Upper lobe of left lung (tissue), 4 donors: ENCODE measurements at regions not wholly inside any gene's neighbourhood (a gene's known extent, or its start where the extent isn't known, plus 50 kb on each side); places are given as distances from the start of the nearest gene placed in this dataset.
"Not testable (repeated sequence)": the region's sequence is repeated elsewhere in the genome, so short reads cannot be mapped to it uniquely, and the experiment has no call there.

Experiments
- CTCF ChIP-seq, 6 experiments: fragments of 450-650 bp in 4 of 6; fragments of 200-600 bp in 2 of 6; sonication (generic) in 2 of 6; IDR thresholded peaks; one replicate each; pipeline ENCODE4 v1.5.1; 2016 to 2019; ENCODE audit warnings: antibody characterized with exemption in 6 of 6
- EP300 ChIP-seq, 4 donors: sonication (generic); formaldehyde crosslinking; IDR thresholded peaks; one replicate each; pipeline ENCODE4 v1.5.1; 2017; ENCODE audit warnings: antibody characterized with exemption in 4 of 4, control low read depth in 2 of 4
- POLR2AphosphoS5 ChIP-seq, 2 donors: sonication (generic); formaldehyde crosslinking; IDR thresholded peaks; one replicate each; pipeline ENCODE4 v1.5.1; 2017; ENCODE audit warnings: antibody characterized with exemption in 2 of 2

- TF ChIP-seq POLR2AphosphoS5, CTCF, EP300 (IDR thresholded peaks at IDR 0.05): not testable (repeated sequence)
Observed at GRCh38 chr2:36180293-36180692, 175.3 kb upstream of the CRIM1 start.
